Frontal cortex (tissue), 3 donors: ENCODE measurements at regions not wholly inside any gene's neighbourhood (a gene's known extent, or its start where the extent isn't known, plus 50 kb on each side); places are given as distances from the start of the nearest gene placed in this dataset.
"Not testable (repeated sequence)": the region's sequence is repeated elsewhere in the genome, so short reads cannot be mapped to it uniquely, and the experiment has no call there.

ENCODE experiments used
- DNase-seq, 2 donors: peaks; one replicate each; pipeline ENCODE4 v3.0.0; 2012; ENCODE audit warnings: low spot score in 2 of 2
- FAIRE-seq: peaks from 2 replicates; lab custom pipeline; 2012; peaks lifted over from hg19 to GRCh38; lab: Jason Lieb, UNC
- donor health status: control.
- donor health status: control.
- donor health status: control.

DNA sequence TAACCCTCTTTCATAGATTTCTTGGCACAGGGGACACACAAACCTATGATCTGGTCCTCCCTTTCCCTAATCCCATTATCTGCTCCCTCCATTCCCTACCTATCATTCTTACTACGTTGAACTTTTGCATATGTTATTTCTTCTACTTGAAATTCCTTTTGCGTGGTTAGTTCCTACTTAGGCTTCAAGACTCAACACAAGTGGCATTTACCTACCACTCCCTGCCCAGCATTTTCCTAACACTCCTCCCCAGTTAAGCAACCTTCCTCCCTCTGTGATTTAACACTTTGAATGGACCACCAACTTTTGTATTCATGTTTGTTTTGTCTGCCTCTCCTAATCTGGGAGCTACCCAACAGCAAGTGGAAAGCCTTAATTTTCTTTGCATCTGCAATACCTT is 1113.7 kb downstream of the STIM2 start:
- FAIRE-seq, result no peak

DNA sequence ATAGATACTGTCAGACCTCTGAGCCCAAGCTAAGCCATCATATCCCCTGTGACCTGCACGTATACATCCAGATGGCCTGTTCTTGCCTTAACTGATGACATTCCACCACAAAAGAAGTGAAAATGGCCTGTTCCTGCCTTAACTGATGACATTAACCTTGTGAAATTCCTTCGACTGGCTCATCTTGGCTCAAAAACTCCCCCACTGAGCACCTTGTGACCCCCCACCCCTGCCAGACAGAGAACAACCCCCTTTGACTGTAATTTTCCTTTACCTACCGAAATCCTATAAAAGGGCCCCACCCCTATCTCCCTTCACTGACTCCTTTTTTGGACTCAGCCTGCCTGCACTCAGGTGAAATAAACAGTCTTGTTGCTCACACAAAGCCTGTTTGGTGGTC is 1114.2 kb downstream of the STIM2 start:
- FAIRE-seq, DNase-seq: not testable (repeated sequence)

More for the DNA sequence above, 1113.7 kb downstream of the STIM2 start:
- DNase-seq, result no peak

DNA sequence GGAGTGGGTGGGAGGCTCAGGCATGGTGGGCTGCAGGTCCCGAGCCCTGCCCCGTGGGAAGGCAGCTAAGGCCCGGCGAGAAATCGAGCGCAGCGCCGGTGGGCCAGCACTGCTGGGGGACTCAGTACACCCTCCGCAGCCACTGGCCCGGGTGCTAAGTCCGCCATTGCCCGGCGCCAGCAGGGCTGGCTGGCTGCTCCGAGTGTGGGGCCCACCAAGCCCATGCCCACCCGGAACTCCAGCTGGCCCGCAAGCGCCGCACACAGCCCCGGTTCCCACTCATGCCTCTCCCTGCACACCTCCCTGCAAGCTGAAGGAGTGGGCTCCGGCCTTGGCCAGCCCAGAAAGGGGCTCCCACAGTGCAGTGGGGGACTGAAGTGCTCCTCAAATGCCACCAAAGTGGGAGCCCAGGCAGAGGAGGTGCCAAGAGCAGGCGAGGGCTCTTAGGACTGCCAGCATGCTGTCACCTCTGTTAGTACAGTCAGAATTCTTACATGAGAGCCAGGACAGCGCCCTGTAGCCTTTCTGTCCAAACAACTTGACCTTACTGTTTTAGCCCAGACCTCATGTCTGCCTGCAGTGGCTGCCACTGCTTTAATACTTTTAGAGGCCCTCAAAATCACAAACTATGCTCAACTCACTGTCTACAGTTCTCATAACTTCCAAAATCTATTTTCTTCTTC is 1117.9 kb downstream of the STIM2 start:
- DNase-seq, FAIRE-seq: not testable (repeated sequence)

DNA sequence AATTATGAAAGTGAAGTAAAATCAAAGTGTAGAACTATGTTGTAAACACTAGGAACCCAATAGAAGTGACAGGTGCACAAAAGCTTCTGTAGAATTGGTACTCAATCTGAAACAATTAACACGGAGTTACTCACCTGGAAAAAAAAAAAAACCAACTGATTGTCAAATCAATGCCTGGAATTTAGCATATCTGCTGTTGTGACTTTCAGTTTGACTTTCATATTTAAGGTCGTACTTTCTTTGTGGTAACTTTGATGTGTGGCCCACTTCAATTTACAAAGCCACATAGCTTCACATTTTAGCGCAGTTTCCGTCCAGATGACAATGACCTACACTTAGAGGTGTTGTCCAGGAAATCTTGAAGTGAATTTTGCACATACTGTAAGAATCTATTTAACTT is 1124.9 kb downstream of the STIM2 start:
- FAIRE-seq (no peak), DNase-seq (no peak)

DNA sequence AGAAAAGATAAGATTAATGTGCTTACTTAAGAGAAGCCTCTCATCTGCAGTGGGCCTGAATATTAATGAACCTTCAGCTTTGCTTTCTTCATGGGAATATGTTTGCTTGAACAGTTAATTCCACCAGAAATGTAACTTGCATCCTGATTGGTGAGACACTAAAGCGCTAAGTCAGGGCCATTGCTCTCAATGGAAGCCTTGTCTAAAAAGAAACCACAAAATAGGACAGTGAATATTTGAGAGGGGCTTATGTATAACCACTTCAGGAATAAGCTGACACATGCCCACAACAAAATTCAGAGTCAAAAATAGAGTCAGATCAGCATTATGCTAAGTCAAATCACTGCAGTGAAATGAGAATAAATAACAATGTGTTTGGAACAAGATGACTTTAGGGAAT is 1125.8 kb downstream of the STIM2 start:
- no peak for DNase-seq
- no peak for FAIRE-seq

DNA sequence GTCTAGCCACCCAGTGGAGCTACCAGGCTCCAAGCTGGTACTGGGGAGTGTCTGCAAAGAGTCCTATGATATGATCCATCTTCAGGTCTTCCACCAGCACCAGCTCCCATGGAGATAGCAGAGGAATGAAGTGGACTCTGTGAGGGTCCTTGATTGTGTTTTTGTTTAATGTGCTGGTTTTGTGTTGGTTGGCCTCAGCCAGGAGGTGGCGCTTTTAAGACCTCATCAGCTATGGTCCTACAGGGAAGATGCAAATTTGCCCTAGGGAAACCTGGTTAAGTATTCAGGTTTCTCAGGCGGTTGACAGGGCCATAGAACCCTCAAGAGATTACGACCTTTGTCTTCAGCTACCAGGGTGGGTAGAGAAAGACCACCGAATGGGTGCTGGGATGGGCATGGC is 1141.1 kb downstream of the STIM2 start:
- DNase-seq (no peak), FAIRE-seq (no peak)

DNA sequence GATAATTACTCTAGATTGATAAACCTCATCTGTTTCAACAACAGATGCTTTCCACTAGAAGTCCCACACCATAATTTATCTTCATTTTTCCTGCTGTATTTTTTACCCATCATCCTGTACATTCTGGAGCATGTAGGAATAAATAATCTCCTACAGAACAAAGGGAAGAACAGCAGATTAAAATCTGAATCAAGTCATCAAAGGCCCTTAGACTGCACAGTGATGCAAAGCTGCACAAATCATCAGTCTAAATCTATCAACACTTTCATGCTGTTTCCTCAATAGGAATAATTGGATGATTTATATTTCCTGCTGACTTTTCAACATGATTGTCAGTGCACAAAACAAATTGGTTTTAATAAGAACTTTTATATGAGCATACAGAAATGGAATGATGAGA is 1143.9 kb downstream of the STIM2 start:
- no peak for DNase-seq
- no peak for FAIRE-seq

DNA sequence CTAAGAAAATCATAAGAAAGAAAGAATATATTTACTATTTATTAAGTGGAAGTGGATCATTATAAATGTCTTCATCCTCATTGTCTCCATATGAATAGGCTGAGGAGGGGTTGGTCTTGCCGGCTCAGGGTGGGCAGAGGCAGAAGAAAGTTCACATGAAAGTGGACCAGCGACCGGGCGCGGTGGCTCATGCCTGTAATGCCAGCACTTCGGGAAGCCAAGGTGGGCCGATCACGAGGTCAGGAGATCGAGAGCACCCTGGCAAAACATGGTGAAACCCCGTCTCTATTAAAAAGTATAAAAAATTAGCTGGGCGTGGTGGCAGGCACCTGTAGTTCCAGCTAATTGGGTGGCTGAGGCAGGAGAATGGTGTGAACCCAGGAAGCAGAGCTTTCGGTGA is 1145.4 kb downstream of the STIM2 start:
- FAIRE-seq (no peak), DNase-seq (no peak)

DNA sequence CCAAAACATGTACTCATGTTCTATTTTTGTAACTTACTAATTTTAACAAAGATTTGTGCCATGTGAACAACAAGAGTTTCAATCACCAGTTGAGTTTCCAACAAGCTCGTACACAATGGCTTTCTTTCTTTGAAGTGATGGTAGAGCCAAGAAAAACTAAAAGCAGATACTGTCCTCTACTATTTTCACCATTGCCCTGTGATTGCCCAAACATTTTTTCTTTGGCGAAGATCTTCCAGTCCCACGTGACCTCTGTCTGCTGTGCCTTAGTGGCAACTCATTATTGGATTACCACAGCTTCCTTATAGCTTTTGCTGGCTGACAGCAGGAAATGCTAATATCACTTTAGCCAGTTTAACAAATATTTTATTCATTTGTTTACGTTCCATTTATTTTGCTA is 1147.1 kb downstream of the STIM2 start:
- peak; percentile 94 for FAIRE-seq
- peak in 1 of 2 donors; percentile 6 for DNase-seq

DNA sequence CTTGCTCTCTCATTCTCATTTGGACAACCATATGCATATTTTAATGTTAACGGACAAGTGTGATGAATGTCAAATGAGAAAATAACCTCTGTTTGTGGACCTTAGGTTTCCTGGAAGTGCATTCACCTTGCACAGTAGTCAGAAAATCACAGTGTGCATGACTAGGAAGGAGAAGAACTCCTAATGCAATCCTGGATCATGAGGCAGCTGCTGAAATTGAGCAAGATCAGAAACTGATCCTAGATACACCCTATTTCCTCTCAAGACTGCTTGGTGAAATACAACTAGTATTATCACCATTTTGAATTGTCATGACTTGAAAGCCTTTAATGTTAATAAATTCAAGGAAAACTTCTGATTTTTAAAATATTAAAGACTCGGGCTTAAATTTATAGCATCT is 1148.9 kb downstream of the STIM2 start:
- FAIRE-seq (no peak), DNase-seq (no peak)

DNA sequence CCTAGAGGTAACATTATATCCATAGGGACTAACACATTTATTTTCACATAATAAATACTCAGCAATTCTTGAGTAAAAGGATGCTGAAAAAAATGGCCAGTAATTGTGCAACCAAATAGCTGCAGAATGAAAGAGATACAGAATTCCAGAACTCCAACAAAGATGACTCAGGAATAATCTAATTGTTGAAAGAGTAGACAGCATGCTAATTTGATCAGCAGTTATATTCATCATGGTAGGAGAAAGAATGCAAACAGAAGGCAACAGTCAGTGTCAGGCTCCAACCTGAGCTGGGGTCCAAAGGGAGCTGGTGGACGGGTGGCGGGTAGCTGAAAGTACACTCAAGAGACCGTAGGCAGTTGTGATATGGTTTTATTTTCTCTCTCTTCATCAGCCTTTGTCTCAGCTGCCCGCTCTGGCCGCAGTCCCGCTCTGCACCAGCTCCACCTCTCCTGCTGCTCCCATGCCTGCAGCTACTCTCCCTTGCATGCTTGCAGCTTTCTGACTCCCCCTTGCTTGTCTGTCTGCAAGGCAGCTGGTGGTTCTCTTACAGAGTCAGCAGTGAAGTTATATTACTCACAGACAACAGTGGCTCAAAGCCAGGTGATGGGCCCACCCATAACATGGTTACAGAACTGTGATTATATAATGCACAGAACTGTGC is 1150.1 kb downstream of the STIM2 start:
- DNase-seq (no peak), FAIRE-seq (no peak)

DNA sequence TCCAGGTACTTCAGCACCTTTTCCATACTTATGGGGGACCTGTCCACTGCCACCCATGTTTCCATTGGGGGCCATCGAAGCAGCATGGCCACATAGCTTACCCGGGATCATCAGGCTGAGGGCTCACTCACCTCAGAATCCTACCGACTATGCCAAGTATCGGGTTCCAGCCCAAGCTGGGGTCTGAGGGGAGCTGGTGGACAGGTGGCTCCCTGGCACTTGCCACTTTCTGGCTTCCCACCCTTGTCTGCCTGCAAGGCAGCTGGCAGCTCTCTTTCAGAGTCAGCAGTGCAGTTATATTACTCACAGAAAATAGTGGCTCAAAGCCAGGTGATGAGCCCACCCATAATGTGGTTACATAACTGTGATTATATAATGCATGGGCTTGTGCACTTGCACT is 1153.8 kb downstream of the STIM2 start:
- DNase-seq (no peak), FAIRE-seq (no peak)

DNA sequence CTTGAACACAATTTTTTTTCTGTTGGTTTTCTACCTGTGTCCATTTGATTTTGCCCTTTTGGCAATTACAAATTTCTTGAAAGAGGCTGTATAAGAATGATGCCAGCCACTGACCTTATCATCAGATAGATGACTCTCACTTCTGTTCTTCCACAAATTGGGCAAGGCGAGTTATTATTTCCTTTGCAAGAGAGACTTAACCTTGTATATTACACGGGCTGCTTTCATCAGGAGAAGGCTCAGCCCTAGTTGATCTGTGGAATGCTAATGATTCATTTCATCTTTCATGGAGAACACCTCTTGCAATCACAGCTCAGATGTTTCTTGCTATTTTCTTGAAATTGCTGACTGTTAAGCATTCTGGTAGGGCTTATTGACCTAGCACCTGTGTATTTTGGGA is 1155.4 kb downstream of the STIM2 start:
- FAIRE-seq, result no peak

DNA sequence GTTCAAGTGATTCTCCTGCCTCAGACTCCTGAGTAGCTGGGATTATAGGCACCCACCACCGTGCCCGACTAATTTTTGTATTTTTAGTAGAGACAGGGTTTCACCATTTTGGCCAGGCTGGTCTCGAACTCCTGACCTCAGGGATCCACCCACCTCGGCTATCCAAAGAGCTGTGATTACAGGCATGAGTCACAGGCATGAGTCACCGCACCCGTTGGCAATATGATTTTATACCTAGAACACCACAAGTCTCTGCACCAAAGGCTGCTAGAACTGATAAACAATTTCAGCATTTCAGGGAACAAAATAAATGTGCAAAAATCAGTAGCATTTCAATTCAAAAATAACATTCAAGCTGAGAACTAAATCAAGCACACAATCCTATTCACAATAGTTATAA is 1177.6 kb downstream of the STIM2 start:
- not testable (repeated sequence) for FAIRE-seq

More for the DNA sequence above, 1155.4 kb downstream of the STIM2 start:
- no peak for DNase-seq

DNA sequence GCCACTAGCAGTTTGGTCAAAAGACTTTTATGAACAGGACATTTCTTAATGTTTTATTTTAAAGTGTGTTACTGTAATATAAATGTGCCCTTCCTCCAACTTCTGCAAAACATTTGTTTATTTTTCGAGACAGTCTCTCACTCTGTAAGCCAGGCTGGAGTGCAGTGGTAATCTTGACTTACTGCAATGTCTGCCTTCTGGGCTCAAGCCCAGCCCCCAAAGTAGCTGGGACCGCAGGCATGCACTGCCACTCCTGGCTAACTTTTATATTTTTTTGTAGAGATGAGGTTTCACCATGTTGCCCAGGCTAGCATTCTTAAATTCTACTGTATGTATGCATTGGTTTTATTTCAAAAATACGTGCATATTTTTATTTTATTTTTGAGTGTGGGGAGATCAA is 1201.9 kb downstream of the STIM2 start:
- no peak for DNase-seq
- no peak for FAIRE-seq

More for the DNA sequence above, 1177.6 kb downstream of the STIM2 start:
- DNase-seq, result not testable (repeated sequence)

DNA sequence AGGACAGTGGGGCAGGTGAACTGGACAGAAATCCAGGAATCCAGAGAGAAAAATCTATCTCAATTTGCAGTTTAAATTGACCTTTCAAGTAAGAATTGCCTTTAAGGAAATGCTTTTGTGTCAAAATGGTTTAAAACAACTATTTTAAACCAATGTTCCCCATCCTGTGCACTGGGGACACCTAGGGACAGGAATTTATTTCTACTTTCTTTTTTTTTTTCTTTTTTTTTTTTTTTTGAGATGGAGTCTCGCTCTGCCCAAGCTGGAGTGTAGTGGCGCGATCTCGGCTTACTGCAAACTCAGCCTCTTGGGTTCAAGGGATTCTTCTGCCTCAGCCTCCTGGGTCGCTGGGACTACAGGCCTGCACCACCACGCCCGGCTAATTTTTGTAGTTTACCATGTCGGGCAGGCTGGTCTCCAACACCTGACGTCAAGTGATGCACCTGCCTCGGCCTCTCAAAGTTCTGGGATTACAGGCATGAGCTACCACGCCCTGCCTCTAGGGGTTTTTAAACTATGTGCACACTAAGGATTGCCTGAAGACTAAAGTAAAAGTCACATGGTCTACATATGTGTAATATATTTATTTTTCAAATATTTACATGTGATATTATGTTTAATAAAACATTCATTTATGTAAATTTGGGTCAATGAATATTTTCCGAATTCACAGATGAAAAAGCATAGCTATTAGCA is 1213.4 kb downstream of the STIM2 start:
- DNase-seq (no peak), FAIRE-seq (no peak)

DNA sequence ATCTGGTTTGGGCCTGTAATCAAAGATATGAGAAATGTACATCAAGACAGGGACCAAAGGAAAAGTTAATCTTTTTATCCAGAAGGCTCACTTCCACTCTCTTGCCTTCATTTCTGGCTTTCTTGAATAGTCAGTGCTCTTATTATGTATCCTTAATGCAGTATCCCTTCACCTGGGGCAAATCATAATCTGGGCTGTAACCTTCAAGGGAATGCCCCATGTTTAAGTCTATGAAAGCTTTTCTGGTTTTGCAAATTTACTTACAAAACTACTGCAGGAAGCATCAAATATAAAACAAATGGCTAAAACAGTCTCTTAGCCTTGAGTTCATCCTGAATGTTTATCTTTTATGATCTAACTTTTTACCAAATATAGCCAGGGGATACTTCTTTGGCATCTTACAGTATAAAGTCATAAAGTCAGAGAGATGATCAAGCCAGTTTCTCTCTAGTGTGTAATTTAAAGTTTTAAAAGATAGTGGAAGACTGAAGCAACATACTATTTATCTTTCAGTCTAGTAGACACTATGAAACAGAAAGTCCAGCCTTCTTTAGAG is 1214.8 kb downstream of the STIM2 start:
- DNase-seq, result no peak
- FAIRE-seq, result no peak

DNA sequence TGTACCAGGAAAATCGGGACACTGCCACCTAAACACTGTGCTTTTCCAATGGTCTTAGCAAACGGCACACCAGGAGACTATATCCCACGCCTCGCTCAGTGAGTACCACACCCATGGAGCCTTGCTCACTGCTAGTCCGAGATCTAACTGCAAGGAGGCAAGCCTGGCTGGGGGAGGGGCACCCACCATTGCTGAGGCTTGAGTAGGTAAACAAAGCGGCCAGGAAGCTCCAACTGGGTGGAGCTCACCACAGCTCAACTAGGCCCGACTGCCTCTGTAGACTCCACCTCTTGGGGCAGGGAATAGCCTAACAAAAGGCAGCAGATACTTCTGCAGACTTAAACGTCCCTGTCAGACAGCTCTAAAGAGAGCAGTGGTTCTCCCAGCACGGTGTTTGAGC is 1216.6 kb downstream of the STIM2 start:
- DNase-seq, FAIRE-seq: not testable (repeated sequence)

DNA sequence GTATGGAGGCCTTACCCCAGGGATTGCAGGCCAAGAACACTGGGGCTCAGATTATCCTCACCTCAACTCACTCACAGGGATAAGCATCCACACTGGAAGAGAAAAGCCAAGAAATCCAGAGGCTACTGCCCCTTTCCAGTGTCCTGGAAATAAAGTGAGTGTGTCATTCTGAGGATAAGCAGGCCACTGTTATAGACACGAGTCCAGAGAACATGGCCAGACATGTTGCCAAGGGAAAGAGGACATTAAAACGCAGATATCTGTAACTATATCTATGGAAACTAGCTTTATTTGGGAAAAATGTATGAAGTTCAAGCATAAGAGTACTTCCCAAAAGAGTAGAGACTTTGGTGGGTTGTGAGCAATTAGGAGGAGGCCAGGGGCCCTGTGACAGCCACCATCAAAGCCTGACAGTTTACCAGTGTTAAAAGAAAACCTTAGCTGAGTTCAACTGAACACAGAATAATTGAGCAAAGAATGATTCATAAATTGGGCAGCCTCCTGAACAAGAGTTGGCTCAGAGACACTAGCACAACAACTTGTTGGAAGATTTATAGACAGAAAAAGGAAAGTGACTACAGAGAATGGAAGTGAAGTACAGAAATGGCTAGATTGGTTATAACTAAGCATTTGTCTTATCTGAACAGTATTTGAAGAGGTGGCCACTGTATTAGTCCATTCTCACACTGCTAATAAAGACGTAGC is 1222.2 kb downstream of the STIM2 start:
- DNase-seq, result no peak
- FAIRE-seq, result no peak

DNA sequence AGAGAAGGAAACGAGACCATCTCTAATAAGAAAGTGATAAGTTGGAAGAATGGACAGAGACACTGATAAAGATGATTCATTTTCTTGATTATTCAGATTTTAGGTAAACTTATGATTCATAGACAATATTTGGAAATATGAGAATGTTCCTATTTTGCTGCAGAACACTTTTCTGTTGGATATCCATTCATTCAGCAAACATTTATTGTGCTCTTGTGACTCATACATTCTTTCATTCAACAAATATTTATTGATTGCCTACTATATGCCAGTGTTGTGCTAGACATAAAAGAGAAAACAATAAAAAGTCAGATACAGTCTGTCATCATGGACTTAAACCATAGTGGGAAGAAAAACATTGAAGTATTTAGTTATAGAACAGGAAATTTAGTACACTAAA is 1232.0 kb downstream of the STIM2 start:
- DNase-seq (no peak), FAIRE-seq (no peak)
